ENCODE measurements at regions not wholly inside any gene's neighbourhood (a gene's known extent, or its start where the extent isn't known, plus 50 kb on each side); places are given as distances from the start of the nearest gene placed in this dataset.
A peak's percentile ranks its signal among the peaks of the same experiment; 100 is the strongest.

DNA sequence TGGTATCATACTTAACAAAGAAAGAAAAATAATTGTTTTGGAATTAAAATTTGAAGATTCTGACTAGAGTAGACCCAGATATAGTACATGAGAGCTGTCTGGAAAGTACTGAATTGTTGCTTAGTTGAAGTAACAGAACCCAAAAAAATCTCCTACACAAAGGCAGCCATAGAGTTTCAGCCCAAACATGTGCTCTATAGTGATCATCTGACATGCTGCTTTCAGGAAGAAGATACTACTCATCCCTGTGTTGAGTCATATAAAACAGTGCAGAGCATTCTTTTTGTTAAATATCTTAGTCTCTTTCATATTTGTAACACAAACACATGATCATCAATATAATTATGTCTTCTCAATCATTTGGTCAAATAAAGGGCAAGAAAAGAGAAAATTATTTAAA lies 84.8 kb upstream of the PTPRM start:
- DNase-seq (ENCODE audit: low spot score), result no peak

DNA sequence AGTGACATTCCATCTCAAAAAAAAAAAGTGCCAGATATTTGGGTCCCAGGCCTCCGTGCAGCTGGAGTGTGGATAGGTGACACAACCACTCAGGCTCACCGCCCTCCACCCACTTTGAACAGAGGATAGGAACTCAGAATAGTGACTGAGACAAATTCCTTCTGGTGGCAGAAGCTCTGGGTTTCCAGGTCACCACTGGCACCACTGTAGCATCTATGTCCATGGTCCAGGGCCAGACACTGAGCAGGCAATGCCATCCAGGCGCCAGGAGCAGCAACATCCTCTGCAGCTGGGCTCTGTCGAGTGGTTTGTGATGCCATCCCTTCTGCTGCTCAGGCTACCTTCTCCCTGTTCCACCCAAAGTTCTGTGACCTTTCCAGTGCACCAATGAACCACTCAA lies 81.5 kb upstream of the PTPRM start:
- DNase-seq (ENCODE audit: low spot score), result no peak

DNA sequence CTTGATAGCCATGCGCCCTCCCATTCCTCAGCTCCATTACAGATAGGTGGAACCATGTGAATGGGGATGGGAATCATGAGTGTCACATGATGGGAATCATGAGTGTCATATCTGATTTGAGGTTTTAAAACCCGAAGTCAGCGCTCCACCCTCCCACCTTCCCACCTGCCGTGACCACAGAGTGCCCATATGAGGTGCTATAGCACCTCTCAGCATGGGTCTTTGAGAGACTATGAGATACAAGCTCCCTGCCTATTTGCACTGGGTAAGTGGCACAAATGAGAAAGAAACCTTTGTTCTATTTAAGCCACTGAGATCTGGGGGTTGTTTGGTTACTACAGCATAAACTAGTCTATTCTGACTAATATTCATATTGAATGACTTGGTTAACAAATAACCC lies 78.5 kb upstream of the PTPRM start:
- DNase-seq (ENCODE audit: low spot score), result no peak

DNA sequence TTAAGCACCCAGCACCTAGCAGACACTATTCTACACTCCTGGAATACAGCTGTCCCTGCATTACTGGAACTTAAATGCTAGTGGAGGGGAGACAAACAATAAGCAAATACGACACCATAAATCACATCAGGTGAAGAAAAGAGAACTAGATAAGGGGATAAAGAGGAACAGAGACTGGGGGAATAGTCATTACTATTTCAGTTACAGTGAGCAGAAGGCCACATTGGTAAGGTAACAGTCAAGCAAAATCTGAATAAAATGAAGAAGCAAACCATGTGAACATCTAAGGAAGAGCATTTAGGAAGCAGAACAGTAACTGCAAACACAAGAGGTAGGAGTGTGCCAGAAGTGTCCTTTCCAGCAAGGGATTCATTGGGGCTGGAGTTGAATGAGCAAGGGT lies 77.0 kb upstream of the PTPRM start:
- DNase-seq (ENCODE audit: low spot score), result no peak

DNA sequence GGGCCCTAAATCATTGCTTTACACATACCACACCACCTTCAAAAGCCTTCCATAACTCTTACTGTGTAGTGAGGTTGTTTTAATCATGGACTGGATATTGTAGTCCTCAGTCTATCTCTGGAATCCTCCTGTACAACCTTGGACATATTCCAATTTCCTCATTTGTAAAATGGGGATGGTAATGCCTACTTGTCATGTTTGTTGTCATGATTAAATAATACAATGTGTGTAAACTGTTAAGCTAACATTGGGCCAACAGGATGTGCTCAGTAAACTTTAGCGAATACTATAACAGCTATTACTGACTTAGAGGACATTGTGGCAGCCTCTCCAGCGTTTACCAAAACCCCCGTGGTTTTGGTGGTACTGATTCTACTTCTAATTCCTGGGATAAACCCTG lies 74.7 kb upstream of the PTPRM start:
- DNase-seq (ENCODE audit: low spot score), result no peak

DNA sequence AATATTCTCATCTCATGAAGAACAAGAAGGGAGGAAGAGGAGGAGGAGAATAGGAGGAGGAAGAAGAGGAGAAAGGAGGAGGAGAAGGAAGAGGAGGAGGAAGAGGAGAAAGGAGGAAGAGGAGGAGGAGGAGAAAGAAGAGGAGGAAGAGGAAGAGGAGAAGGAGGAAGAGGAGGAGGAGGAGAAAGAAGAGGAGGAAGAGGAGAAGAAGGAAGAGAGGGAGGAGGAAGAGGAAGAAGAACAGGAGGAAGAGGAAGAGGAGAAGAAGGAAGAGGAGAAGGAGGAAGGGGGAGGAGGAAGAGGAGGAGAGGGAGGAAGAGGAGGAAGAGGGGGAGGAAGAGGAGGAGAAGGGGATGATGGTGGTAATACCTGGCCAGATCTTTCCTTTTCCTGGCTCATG lies 70.0 kb upstream of the PTPRM start:
- DNase-seq (ENCODE audit: low spot score), result no peak

DNA sequence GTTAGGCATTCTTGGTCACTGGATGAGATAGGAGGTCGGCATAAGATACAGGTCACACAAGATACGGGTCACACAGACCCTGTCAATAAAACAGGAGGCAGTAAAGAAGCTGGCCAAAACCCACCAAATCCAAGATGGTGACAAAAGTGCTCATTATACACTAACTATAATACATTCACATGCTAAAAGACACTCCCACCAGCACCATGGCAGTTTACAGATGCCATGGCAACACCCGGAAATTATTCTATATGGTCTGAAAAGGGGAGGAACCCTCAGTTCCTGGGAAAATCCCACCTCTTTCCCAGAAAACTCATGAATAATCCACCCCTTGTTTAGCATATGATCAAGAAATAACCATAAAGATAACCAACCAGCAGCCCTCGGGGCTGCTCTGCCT lies 56.0 kb upstream of the PTPRM start:
- DNase-seq (ENCODE audit: low spot score), result no peak

DNA sequence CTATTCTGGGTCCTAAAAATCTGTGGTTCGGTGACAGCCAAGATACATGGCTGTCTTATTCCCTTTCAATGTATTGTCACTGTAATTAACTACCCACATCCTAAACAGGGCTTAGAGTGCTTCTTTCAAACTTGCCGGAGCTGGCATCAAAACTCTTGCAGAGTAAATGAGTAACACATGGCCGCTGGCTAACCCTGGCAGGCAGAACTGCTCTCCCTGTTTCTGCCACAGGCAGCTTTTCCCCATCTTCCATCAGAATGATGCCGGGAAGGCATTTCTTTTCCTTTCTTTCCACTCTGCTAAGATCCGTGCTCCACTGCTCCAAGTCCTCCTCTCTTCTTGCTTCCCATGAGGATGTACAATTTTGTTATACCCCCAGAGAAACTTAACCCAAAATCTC lies 54.8 kb upstream of the PTPRM start:
- peak; percentile 33 for DNase-seq (ENCODE audit: low spot score)

DNA sequence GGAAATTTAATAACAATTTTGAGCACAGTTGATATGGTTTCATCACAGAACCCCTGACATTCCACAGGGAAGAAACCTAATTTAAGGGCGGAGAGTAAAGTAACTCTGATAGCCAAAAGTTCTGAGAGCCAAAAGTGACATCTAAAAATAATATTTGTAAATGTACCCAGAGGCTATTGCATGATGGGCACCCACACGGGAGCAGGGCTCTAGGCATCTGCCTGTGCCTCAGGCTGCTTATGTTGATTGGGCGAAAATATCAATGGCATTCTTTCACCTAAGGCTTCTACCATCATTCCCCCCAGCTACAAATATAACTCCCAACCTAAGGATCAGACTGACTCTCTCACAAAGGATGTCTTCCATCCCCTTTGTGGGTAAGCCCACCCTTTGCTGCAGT lies 54.1 kb upstream of the PTPRM start:
- no peak for DNase-seq (ENCODE audit: low spot score)

DNA sequence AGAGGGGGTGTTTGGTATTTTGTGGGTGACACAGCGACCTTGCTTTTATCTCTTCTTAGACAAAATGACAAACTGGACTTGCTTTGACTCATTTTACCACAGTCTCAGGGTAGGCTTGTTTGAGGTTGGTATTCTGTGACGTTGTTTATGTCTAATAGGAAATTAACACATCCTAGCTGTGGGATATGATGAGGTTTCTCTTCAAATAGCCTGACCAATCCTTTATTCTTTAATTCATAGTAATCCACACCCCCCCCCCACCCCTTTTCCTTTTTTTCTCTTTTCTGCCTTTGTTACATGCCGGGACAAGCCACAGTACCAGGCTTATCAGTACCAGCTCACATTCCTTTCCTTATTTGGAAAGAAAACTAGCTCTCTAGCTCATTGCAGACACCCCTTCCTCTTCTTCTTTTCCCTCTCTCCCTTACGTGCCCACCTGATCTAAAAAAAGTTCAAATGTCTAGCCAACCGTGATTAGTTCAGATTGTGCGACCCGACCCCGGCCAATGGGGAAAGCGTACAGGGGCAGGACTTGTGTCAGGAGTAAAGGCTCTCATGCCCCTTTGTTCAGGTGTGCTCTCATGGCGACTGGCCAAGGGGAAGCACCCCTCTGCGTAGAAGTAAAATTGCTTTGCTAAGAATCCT lies 52.2 kb upstream of the PTPRM start:
- DNase-seq (ENCODE audit: low spot score), result no peak

DNA sequence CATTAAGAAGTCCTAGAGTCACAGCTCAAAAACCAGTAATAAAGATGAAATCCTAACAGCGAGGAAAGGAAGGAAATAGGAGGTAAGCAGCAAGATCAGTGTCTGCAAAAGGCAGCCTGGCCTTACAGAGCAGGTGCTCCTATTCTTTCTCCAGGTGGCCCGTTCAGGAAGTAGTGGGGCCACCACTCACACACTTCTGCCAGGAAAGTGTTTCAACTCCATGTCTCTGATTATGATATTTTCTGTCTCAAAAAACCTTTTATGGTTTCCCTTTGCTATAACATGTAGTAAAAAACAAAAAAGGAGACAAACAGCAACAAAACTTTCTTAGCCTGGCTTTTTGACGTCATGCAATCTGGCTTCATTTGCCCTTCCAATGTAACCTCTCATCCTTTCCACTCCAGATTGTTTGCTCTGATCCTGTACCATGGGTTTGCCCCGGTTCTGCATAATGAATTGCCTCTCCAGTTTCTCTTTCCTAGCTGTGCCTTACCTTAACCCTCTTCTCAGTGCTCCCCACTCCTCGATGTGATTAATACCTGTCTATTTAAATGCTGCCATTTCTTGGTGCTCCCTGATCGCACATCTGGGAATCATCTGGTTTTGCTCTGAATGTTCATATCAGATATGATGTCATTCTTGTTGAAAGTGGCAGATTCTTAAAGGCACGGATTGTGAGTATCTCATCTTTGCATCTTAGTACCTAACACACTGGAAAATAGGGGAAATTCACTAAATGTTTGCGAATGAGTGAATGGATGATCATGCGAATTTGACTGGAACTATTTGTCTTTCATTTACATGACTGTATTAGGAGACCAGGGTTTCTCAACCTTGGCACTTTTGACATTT lies 50.6 kb upstream of the PTPRM start:
- no peak for DNase-seq (ENCODE audit: low spot score)

Data from AG20443 (cell line).